HPDE6-E6E7 (cell line): ENCODE measurements at regions not wholly inside any gene's neighbourhood (a gene's known extent, or its start where the extent isn't known, plus 50 kb on each side); places are given as distances from the start of the nearest gene placed in this dataset.
"Not testable (repeated sequence)": the region's sequence is repeated elsewhere in the genome, so short reads cannot be mapped to it uniquely, and the experiment has no call there.

Experiments
- DNase-seq: peaks from one replicate; pipeline ENCODE4 v3.0.0; 2011; ENCODE audit warnings: missing footprints; ENCODE audit errors: extremely low spot score

DNA sequence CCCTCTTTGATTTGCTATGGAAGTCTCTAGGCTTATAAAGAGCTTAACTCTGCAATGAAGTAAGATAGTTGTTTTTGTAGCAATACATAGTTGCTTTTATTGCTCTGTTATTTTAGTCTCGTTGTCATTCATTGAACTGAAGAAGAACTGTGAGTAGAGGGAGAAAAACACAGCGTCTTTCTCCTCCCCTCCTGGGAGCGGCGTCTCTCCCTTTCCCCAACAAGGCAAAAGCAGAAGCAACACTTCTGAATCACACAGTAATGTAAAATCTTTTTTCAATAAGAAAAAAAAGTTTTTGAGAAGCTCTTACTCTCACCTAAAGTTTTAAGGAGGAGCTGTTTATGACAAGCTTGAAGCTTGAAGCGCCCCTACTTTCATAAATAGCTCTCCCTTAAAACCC is 119.3 kb upstream of the SLC7A14 start:
- no peak for DNase-seq

DNA sequence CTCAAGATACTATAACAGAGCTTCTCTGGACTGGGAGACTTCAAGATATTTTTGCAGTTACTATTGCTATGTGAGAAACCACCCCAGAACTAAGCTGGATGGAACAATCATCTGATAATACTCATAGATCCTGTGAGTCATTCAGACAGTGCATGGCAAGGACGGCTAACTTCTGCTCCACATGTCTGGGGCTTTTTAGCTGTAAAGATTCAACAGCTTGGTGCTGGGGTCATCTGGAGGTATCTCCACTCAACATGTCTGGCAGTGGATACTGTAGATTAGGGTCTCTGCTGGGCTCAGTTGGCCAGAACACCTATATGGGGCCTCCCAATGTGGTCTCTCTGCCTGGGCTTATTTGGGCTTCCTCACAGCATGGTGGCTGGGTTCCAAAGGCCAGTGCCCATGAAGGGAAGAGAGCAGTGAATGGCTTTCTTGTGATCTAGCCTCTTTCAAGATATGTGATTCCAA is 117.3 kb upstream of the SLC7A14 start:
- DNase-seq = peak; percentile 33

DNA sequence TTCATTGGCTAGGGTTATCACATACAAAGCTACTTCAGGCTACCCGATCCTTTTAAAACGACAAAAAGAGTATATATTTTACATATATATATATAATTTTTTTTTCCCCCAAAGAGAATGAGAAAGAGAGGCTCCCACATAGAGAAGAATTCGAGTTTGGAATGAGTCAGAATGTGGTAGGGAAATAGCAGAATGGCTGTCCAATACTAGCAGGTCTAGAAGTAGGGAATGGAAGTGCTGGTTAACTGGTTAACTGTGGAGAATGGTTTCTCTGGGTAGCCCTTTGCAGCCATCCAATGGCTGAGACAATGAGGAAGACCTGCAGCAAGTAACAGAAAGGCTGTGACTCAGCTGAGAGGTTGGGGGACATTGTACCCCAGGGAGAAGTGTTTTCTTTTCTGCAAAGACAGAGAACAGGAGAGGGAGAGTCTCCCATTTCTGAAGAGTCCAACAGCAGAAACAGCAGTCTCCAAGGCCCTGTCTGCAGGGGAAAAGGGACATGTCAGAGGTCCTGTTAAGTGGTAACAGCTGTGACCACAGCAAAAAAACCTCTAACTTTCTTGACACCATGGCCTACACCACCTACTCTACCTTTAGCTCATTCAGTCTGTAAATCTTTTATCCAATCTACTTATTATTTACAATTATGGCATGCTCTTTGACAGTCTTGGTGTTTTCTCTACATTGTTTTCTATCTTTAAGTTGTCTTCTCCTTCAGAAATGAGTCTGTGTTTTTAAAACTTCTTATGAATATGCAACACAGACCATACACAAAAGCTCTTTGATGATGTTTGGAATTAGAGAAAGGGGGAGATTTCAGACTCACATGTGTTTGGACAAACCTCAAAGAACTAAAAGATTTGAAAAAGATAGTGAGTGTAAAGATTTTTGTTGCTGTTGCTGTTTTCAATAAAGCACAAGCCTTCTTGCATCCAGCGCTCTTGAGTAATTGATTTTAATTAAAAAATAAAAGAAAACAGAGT is 116.1 kb upstream of the SLC7A14 start:
- DNase-seq = no peak

DNA sequence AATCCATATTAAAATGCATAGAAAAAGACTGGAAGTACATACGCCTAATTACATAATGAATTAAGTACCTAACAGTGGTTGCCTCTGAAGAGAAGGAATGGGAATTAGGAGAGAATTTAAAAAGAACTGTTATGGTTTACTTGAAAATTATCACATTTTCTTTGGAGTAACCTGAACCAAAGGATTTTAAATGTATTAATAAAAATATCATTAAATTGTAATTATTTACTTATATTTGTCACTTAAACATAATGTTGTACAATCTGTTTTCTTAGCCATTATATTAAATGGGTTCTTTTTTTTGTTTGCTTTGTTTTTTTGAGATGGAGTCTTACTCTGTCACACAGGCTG is 114.2 kb upstream of the SLC7A14 start:
- DNase-seq = no peak

DNA sequence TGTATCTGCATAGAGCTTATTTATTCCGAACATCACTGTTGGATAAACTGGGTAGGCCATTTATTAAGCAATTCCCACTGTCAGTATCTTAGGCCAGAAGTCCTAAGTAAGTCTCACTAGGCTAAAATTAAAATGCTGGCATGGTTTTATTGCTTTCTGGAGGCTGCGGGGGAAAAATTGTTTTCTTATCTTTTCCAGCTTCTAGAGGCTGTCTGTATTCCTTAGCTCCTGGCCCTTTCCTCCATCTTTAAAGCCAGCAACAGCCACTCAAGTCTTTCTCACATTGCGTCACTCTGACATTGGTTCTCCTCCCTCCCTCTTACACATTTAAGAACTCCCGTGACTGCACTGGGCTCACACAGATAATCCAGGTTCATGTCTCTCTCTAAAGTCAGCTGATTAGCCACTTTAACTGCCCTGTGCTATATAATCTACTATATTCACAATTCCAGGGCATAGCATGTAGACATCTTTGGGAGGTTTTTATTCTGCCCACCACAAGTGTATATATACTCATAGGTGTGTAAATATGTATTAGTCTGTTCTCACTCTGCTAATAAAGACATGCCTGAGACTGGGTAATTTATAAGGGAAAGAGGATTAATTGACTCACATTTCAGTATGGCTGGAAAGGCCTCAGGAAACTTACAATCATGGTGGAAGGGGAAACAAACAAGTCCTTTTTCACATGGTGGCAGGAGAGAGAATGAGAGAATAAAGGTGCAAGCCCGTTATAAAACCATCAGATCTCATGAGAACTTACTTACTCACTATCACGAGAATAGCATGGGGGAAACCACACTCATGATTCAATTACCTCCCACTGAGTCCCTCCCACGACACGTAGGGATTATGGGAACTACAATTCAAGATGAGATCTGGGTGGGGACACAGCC is 113.5 kb upstream of the SLC7A14 start:
- DNase-seq = no peak

DNA sequence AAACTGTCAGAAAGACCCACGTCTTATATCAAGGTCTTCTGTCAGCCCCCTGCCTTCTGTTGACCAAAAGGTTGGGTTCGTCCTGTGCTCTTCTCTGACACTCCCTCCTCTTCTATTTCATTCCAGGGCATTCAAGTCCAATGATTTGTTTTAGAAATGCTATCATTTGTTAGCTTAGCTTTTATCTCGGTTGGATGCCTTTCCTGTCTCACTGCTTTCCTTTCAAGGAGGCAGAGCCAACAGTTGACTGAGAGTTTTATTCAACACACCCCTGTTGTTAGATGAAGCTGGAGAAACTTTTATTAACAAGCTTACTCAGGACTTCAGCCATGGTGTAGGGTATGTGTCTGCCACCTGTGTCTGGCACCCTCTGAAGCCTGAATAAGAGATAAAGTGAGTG is 112.0 kb upstream of the SLC7A14 start:
- DNase-seq = no peak

DNA sequence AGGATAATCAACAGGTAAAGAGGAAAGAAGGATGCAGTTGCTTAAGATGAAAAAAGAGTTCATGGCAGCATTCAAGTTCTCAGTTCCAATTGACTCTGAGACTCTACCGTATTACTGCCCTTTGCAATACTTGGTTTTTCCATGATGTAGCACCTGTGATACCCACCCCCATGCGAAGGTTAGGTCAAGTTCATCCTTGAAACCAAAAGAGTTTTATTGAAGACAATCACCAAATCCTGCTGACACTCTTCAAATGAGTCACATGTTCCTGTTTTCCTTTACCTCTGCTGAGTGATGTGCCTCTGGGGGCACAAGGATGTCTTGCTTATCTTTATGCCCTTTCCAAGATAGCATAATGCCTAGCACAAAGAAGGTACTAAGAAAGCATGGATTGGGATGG is 111.3 kb upstream of the SLC7A14 start:
- no peak for DNase-seq

DNA sequence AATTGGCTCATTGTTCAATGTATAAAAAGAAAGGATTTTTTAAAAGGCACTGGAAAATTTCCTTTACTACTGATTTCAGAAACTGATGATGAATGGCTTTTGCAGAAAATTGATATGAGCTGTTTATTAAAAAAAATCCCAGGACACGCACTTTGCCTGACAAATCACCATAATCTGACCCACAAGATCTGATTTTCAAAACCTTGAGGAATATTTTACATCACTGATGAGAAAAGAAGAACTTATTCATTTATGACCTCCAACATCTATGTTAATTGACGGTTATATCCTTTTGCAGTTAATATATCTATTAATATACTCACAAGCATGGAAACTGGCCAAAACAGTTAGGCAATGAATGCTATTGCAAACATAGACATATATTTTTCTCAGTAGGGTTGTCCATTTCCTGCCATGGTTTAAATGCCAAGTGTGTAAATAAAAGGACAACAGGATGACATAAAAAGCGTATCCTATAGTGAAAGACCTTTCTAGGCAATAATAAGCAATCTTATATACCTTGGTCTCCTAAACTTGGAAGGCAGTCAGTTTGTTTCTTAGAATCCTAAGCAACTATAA is 109.7 kb upstream of the SLC7A14 start:
- DNase-seq = no peak

DNA sequence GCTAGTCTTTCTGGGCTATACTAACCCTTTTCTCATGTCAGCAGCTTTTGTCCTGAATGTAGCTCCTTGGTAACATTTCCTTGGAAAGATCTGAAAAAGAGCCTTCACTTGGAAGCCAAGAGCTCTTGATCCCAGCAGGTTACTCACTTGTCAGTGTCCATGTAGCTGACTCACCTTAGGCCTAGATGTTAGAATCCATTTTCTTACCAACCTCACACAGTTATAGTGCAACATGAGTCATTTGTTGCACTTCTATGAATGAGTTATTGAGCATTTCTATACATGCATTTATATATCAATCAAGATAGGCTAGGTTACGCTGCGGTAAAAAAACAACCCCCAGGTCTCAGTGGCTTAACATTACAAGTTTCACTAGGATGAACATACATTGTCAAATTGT is 106.8 kb upstream of the SLC7A14 start:
- peak; percentile 46 for DNase-seq

DNA sequence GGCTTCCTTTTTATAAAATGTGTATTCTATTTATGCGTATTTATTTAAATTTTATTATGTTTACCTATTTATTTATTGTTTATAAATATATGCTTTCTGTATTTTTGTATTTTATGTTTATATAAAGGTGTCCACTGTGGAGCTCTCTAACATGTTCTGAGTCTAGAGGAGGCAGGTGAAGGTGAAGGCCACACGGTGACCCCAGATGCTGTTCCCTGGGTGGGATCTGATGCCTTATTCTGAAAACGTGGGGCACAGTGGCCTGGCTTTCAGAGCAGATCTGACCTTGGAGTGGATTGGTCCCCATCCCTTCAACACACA is 104.7 kb upstream of the SLC7A14 start:
- no peak for DNase-seq

DNA sequence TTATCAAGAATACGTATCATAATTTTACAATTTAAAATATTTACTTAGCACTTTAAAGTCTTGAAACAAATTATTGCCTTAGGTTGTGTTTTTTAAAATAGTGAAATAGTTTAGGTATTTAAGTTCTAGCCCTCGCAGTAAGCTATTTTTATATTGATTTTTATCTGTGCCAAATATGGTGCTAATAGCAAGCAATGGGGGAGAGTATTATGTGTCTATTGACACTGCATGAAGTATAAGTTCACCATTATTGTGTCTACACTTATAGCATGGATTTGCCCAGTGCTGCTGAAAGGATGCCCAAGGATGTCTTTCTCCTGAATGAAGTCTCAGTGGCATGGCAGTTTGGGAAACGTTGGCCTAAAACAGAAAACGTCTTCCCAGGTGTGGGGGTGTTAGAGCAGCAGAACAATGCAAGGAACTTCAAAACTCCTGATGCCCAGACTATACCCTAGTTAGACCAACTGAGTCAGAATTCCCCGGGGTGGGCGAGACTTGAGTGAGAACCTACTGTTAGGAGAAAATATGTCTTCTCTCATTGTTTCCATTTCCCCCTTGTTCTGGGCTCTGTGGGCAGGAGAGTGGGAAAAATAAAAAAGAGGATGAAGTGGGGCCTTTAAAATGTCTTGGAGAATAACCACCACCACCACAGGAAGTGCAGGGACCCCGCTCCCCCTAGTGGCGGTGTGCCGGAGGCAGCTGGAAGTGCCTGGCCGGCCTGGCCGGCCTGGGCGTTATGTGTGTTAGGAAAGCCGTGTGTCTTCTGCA is 104.2 kb upstream of the SLC7A14 start:
- DNase-seq = peak; percentile 42

DNA sequence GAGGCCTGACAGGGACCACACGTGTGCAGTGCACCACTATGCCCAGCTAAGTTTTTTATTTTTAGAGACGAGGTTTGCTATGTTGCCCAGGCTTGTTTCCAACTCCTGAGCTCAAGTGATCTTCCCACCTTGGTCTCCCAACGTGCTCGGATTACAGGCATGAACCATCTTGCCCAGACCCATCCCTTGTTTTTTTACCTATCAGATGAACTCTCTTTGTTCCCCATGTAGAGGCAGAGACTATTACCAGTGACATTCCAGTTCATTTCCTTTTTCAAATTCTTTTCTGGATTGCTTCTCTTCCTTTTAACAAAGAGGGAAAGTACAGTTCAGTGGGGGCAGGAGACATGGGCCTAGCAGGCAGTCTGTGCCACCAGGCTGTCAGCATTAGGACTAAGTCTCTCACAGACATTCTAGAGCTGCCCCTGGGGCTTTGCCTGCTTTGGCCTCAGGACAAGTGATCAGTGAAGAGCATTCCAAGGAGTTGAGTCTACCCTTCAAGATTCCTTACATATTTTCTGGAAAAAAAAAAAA is 103.5 kb upstream of the SLC7A14 start:
- DNase-seq = peak; percentile 70

DNA sequence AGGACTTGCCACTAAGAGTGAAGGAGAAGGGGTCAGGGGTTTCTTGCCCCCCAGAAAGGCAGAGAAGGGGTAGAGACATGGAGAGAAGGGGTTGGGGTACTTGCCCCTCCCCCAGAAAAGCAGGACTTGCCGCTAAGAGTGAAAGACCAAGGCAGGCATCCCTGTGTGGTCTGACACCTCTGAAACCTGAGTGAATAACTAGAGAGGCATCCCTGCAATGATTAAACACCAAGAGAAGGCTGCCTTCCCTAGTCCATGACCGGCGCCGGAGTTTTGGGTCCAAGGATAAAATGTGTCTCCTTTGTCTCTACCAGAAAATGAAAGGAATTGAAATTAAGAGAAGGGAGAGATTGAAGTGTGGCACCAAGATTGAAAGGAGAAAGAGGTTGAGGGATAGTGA is 102.3 kb upstream of the SLC7A14 start:
- not testable (repeated sequence) for DNase-seq

DNA sequence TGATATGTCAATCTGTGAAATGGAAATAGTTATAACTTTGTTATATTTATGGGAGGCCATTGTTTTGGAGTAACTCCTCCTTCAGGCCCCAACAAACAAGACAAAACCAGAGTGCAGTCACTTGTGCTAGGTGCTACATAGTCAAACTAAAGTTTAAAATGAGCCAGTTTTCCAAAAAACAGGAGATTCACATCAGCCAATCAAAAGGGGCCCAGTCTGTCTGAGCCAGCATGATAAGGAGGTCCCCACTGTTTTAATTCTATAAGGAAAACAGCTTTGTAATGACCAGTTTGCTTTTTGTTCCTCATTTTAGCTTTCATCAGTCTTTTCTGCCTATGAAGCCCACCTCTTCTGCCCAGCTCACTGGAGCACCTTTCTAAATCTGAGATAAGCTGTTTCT is 94.7 kb upstream of the SLC7A14 start:
- DNase-seq = no peak

DNA sequence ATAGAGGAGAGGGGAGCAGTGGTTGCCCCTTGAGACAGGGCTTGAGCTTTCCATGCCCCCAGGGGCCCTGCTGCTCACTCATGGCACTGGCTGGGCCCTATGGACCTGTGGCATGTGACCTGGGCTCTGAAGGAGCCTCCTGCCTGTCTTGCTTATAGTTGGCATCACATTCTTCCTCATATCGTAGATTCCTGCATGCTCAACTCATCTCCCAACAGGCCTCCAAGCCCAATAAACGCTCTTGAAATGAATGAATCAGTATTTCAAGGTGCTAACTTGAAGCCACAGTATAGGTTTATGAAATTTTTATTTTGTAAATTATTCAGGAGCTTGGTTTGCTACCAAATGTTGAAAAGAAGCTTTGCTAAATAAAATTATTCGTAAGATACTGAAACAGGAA is 93.3 kb upstream of the SLC7A14 start:
- no peak for DNase-seq

DNA sequence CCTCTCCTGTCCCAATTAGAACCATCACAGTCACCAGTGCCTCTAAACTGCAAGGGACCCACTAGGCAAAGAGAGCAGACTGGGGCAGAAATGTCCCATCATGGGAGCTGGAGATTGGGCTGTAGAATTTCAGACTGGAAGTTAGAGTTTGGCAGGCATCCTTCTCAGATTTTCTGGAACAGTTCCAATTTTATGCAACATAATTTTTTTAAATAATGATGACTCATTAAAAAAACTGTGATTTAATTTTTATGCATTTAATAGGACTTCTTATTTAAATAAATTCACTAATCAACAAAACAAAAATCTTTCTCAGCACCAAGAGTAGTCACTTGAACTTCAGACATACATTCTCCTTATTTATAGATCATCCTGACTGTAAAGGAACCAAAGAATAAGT is 84.6 kb upstream of the SLC7A14 start:
- DNase-seq = no peak

DNA sequence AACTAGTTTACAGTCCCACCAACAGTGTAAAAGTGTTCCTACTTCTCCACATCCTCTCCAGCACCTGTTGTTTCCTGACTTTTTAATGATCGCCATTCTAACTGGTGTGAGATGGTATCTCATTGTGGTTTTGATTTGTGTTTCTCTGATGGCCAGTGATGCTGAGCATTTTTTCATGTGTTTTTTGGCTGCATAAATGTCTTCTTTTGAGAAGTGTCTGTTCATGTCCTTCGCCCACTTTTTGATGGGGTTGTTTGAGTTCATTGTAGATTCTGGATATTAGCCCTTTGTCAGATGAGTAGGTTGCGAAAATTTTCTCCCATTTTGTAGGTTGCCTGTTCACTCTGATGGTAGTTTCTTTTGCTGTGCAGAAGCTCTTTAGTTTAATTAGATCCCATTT is 77.1 kb upstream of the SLC7A14 start:
- DNase-seq = not testable (repeated sequence)

DNA sequence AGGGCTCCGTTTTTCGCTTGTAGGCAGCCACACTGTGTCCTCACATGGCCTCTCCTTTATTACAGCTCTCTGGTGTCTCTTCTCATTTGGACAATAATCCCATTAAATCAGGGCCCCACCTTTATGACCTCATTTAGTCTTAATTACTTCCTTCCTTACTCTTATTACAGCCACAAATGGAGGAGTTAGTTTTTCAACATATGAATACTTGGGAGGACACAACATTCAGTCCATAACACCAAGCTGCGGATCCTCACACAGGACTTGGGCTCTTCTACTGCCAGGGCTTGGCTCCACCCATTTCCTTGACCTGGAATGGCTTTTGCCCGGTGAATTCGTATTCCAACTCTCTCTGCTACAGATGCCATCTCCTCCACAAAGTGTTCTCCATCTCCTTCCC is 74.3 kb upstream of the SLC7A14 start:
- no peak for DNase-seq

DNA sequence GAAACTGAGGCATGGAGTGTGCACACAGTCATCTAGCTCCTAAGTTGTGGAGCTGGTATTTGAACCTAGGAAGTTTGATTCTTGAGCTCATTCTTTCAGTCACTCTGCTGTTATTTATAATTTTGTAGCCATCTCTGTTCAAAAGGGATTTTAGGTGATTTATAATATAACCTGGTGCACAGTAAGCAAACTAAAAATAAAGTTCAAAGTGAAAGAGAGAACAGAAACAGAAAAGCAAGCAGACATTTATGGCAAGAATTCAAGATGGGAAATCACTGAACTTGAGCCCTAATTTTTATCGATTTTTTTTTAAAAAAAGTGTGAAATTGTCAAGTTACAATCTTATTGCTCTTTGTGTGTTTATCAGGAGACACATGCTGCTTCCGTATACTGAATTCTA is 71.4 kb upstream of the SLC7A14 start:
- DNase-seq = no peak

DNA sequence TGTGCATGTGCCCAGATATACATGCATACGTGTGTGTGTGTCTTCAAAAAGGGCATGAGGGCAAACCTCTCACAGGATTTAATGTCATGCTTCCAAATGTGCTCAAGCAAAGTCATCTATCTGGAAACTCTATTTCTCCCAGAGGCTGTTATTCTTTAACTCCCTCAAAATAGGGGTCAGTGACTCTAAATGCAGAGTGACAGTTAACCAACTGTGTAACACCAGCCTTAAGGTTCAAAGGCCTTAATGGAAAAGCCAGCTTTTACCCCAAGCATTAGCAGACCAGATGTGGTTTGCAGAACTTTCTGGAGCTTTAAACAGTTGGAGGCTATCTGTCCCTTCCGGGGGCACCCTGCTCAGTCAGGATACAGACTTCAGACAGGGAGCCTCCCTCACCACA is 70.4 kb upstream of the SLC7A14 start:
- DNase-seq = no peak

DNA sequence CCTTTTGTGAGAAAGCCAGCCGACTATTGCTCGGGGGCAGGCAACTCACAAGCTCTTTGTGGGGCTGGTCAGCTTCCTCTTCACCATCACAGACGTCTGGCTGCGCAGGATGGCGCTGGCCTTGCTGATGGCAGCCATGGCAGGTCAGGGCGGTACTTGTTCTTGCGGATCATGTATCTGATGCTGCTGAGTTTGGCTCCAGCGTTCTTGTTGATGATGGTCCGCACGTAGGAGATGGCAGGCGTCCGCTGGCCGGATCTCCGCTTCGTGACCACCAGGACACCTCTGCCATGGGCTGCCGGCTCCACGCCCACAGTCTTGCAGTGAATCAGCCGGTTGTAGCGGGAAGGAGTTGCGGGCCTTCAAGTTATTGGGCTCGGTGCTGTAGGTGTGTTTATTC is 67.9 kb upstream of the SLC7A14 start:
- no peak for DNase-seq
